ENCODE measurements at regions not wholly inside any gene's neighbourhood (a gene's known extent, or its start where the extent isn't known, plus 50 kb on each side); places are given as distances from the start of the nearest gene placed in this dataset.
A peak's percentile ranks its signal among the peaks of the same experiment; 100 is the strongest.

- no peak for DNase-seq (ENCODE audit: low spot score)
- no peak for FAIRE-seq
Observed at GRCh38 chr11:35868491-35868890, 75.4 kb upstream of the LDLRAD3 start.

GRCh38 chr11:35873721-35874120 lies 70.1 kb upstream of the LDLRAD3 start:
- FAIRE-seq = no peak
- no peak for DNase-seq (ENCODE audit: low spot score)

GRCh38 chr11:35874751-35875450 lies 69.0 kb upstream of the LDLRAD3 start:
- DNase-seq (ENCODE audit: low spot score) = no peak
- no peak for FAIRE-seq

GRCh38 chr11:35875466-35875865 lies 68.4 kb upstream of the LDLRAD3 start:
- FAIRE-seq = no peak

GRCh38 chr11:35876786-35877185 lies 67.1 kb upstream of the LDLRAD3 start:
- DNase-seq (ENCODE audit: low spot score) (no peak), FAIRE-seq (no peak)

More at GRCh38 chr11:35875466-35875865, 68.4 kb upstream of the LDLRAD3 start:
- DNase-seq (ENCODE audit: low spot score) = no peak

GRCh38 chr11:35878741-35879140 lies 65.1 kb upstream of the LDLRAD3 start:
- no peak for FAIRE-seq
- DNase-seq (ENCODE audit: low spot score) = no peak

- FAIRE-seq (no peak), DNase-seq (ENCODE audit: low spot score) (no peak)
Observed at GRCh38 chr11:35879361-35879760, 64.5 kb upstream of the LDLRAD3 start.

GRCh38 chr11:35886759-35887158 lies 57.1 kb upstream of the LDLRAD3 start:
- DNase-seq (ENCODE audit: low spot score) = no peak
- no peak for FAIRE-seq

- DNase-seq (ENCODE audit: low spot score) (no peak), FAIRE-seq (no peak)
Observed at GRCh38 chr11:35887737-35888136, 56.1 kb upstream of the LDLRAD3 start.

- FAIRE-seq (no peak), DNase-seq (ENCODE audit: low spot score) (no peak)
Observed at GRCh38 chr11:35888961-35889360, 54.9 kb upstream of the LDLRAD3 start.

- DNase-seq (ENCODE audit: low spot score) = no peak
- FAIRE-seq = no peak
Observed at GRCh38 chr11:35891096-35891495, 52.8 kb upstream of the LDLRAD3 start.

- no peak for FAIRE-seq
- DNase-seq (ENCODE audit: low spot score) = no peak
Observed at GRCh38 chr11:35892166-35892565, 51.7 kb upstream of the LDLRAD3 start.

GRCh38 chr11:35893796-35894475 lies 49.9 kb upstream of the LDLRAD3 start:
- FAIRE-seq = peak; percentile 69
- DNase-seq (ENCODE audit: low spot score) = peak; percentile 86
